ENCODE measurements at regions not wholly inside any gene's neighbourhood (a gene's known extent, or its start where the extent isn't known, plus 50 kb on each side); places are given as distances from the start of the nearest gene placed in this dataset.
A peak's percentile ranks its signal among the peaks of the same experiment; 100 is the strongest.

- H3K79me2 ChIP-seq (ENCODE audit: low read length): no peaks in the 10 kb centered on the region
- peaks cover 66% of the 10 kb centered on the region for H3K4me1 ChIP-seq (ENCODE audit: low read length)
- DNase-seq: no peak
- H3K4me2 ChIP-seq (ENCODE audit: low read depth, low read length): no peak overlapping the region
- no peaks in the 10 kb centered on the region for H3K9me2 ChIP-seq (replicated peaks; ENCODE audit: insufficient read depth, low read length)
- peaks cover 58% of the 10 kb centered on the region for H3F3A ChIP-seq (ENCODE audit: insufficient read depth, low read length)
- H3K9me3 ChIP-seq (replicated peaks; ENCODE audit: insufficient read depth, low read length): no peaks in the 10 kb centered on the region
- TF ChIP-seq EZH2phosphoT487 (IDR thresholded peaks at IDR 0.05; ENCODE audit: low read length): no peak
- no peak for TF ChIP-seq CTCF (IDR thresholded peaks at IDR 0.05; ENCODE audit: low read length)
- TF ChIP-seq EZH2 (optimal IDR thresholded peaks at IDR 0.05; ENCODE audit: low read depth, low read length): no peak
- H2AFZ ChIP-seq (ENCODE audit: low read length): no peak overlapping the region
- no peak overlapping the region for H3K27ac ChIP-seq (ENCODE audit: low read length)
- H3K27me3 ChIP-seq (replicated peaks; ENCODE audit: insufficient read depth, low read length): no peaks in the 10 kb centered on the region
- H4K20me1 ChIP-seq (ENCODE audit: insufficient read depth, low read length): no peaks in the 10 kb centered on the region
- no peak overlapping the region for H3K4me3 ChIP-seq (ENCODE audit: low read length)
- H3K36me3 ChIP-seq (replicated peaks; ENCODE audit: insufficient read depth, low read length): no peaks in the 10 kb centered on the region
- H3K9ac ChIP-seq (ENCODE audit: low read length): no peak overlapping the region
These were observed 922.2 kb downstream of the TUSC7 start for GRCh38 chr3:117631781-117632180.

GRCh38 chr3:117632191-117632590 is 922.6 kb downstream of the TUSC7 start:
- no peaks in the 10 kb centered on the region for H3K27me3 ChIP-seq (replicated peaks; ENCODE audit: insufficient read depth, low read length)
- no peak overlapping the region for H3K27ac ChIP-seq (ENCODE audit: low read length)
- no peaks in the 10 kb centered on the region for H3K9me3 ChIP-seq (replicated peaks; ENCODE audit: insufficient read depth, low read length)
- no peak for DNase-seq
- TF ChIP-seq EZH2 (optimal IDR thresholded peaks at IDR 0.05; ENCODE audit: low read depth, low read length): no peak
- no peak for TF ChIP-seq CTCF (IDR thresholded peaks at IDR 0.05; ENCODE audit: low read length)
- no peak for TF ChIP-seq EZH2phosphoT487 (IDR thresholded peaks at IDR 0.05; ENCODE audit: low read length)
- H3K9me2 ChIP-seq (replicated peaks; ENCODE audit: insufficient read depth, low read length): no peaks in the 10 kb centered on the region
- no peak overlapping the region for H3K4me2 ChIP-seq (ENCODE audit: low read depth, low read length)
- peaks cover 62% of the 10 kb centered on the region for H3K4me1 ChIP-seq (ENCODE audit: low read length)
- no peak overlapping the region for H3K9ac ChIP-seq (ENCODE audit: low read length)
- no peak overlapping the region for H2AFZ ChIP-seq (ENCODE audit: low read length)
- no peaks in the 10 kb centered on the region for H3K79me2 ChIP-seq (ENCODE audit: low read length)
- no peaks in the 10 kb centered on the region for H3K36me3 ChIP-seq (replicated peaks; ENCODE audit: insufficient read depth, low read length)
- no peak overlapping the region for H3K4me3 ChIP-seq (ENCODE audit: low read length)
- H3F3A ChIP-seq (ENCODE audit: insufficient read depth, low read length): peaks cover 58% of the 10 kb centered on the region
- H4K20me1 ChIP-seq (ENCODE audit: insufficient read depth, low read length): no peaks in the 10 kb centered on the region

GRCh38 chr3:117633207-117633606 is 923.6 kb downstream of the TUSC7 start:
- H4K20me1 ChIP-seq (ENCODE audit: insufficient read depth, low read length): no peaks in the 10 kb centered on the region
- H2AFZ ChIP-seq (ENCODE audit: low read length): peak overlapping the region; percentile 25
- H3K9me2 ChIP-seq (replicated peaks; ENCODE audit: insufficient read depth, low read length): no peaks in the 10 kb centered on the region
- H3K9ac ChIP-seq (ENCODE audit: low read length): peak overlapping the region; percentile 6; the same call in 1 of the 2 replicates
- TF ChIP-seq EZH2phosphoT487 (IDR thresholded peaks at IDR 0.05; ENCODE audit: low read length) (no peak), EZH2 (optimal IDR thresholded peaks at IDR 0.05; ENCODE audit: low read depth, low read length) (no peak)
- H3K4me3 ChIP-seq (ENCODE audit: low read length): peak overlapping the region; percentile 18; the same call in 1 of the 2 replicates
- H3K27ac ChIP-seq (ENCODE audit: low read length): peak overlapping the region; percentile 62
- peaks cover 53% of the 10 kb centered on the region for H3K4me1 ChIP-seq (ENCODE audit: low read length)
- H3K4me2 ChIP-seq (ENCODE audit: low read depth, low read length): peak overlapping the region; percentile 65
- no peaks in the 10 kb centered on the region for H3K9me3 ChIP-seq (replicated peaks; ENCODE audit: insufficient read depth, low read length)
- peaks cover 50% of the 10 kb centered on the region for H3F3A ChIP-seq (ENCODE audit: insufficient read depth, low read length)
- H3K36me3 ChIP-seq (replicated peaks; ENCODE audit: insufficient read depth, low read length): no peaks in the 10 kb centered on the region
- H3K27me3 ChIP-seq (replicated peaks; ENCODE audit: insufficient read depth, low read length): no peaks in the 10 kb centered on the region
- peak; percentile 86 for DNase-seq
- H3K79me2 ChIP-seq (ENCODE audit: low read length): no peaks in the 10 kb centered on the region

- no peak overlapping the region for H3K27ac ChIP-seq (ENCODE audit: low read length)
- TF ChIP-seq EZH2phosphoT487 (IDR thresholded peaks at IDR 0.05; ENCODE audit: low read length) (no peak), EZH2 (optimal IDR thresholded peaks at IDR 0.05; ENCODE audit: low read depth, low read length) (no peak), CTCF (IDR thresholded peaks at IDR 0.05; ENCODE audit: low read length) (no peak)
- DNase-seq: no peak
- H4K20me1 ChIP-seq (ENCODE audit: insufficient read depth, low read length): no peaks in the 10 kb centered on the region
- H3K9me3 ChIP-seq (replicated peaks; ENCODE audit: insufficient read depth, low read length): no peaks in the 10 kb centered on the region
- peaks cover 11% of the 10 kb centered on the region for H3F3A ChIP-seq (ENCODE audit: insufficient read depth, low read length)
- no peak overlapping the region for H3K9ac ChIP-seq (ENCODE audit: low read length)
- no peaks in the 10 kb centered on the region for H3K36me3 ChIP-seq (replicated peaks; ENCODE audit: insufficient read depth, low read length)
- H2AFZ ChIP-seq (ENCODE audit: low read length): no peak overlapping the region
- H3K27me3 ChIP-seq (replicated peaks; ENCODE audit: insufficient read depth, low read length): no peaks in the 10 kb centered on the region
- H3K4me2 ChIP-seq (ENCODE audit: low read depth, low read length): no peak overlapping the region
- H3K4me1 ChIP-seq (ENCODE audit: low read length): peaks cover 13% of the 10 kb centered on the region
- H3K79me2 ChIP-seq (ENCODE audit: low read length): no peaks in the 10 kb centered on the region
- no peaks in the 10 kb centered on the region for H3K9me2 ChIP-seq (replicated peaks; ENCODE audit: insufficient read depth, low read length)
- no peak overlapping the region for H3K4me3 ChIP-seq (ENCODE audit: low read length)
These were observed 928.1 kb downstream of the TUSC7 start for GRCh38 chr3:117637666-117638065.

Data from MM.1S (cell line).